H9 (cell line): ENCODE measurements at regions not wholly inside any gene's neighbourhood (a gene's known extent, or its start where the extent isn't known, plus 50 kb on each side); places are given as distances from the start of the nearest gene placed in this dataset.

Experiments used
- DNase-seq: peaks from one replicate; pipeline ENCODE4 v3.0.0-alpha.2; 2017
- H2AFZ ChIP-seq: one replicate; pipeline ENCODE4 v1.6.1; 2013; ENCODE audit warnings: mild to moderate bottlenecking, low read length, control low read depth, moderate library complexity
- H2AK5ac ChIP-seq: 2 replicates; pipeline ENCODE4 v1.6.1; 2013; ENCODE audit warnings: low read length, control low read depth, mixed read lengths; ENCODE audit not compliant: insufficient read length
- H2BK120ac ChIP-seq: one replicate; pipeline ENCODE4 v1.6.1; 2013; ENCODE audit warnings: low read depth, mild to moderate bottlenecking, low read length, control low read depth, inconsistent platforms; ENCODE audit not compliant: poor library complexity, severe bottlenecking
- H2BK12ac ChIP-seq: 2 replicates; pipeline ENCODE4 v1.6.1; 2013; ENCODE audit warnings: low read length, control low read depth, mixed read lengths, low read depth; ENCODE audit not compliant: insufficient read length
- H2BK15ac ChIP-seq: 2 replicates; pipeline ENCODE4 v1.6.1; 2013; ENCODE audit warnings: low read depth, low read length, control low read depth
- H2BK20ac ChIP-seq: one replicate; pipeline ENCODE4 v1.6.1; 2013; ENCODE audit warnings: low read depth, mild to moderate bottlenecking, low read length, control low read depth, inconsistent platforms; ENCODE audit not compliant: poor library complexity, severe bottlenecking
- H2BK5ac ChIP-seq: 2 replicates; pipeline ENCODE4 v1.6.1; 2013; ENCODE audit warnings: low read length, control low read depth, mixed read lengths; ENCODE audit not compliant: insufficient read length
- H3K14ac ChIP-seq: 2 replicates; pipeline ENCODE4 v1.6.1; 2013; ENCODE audit warnings: low read length, control low read depth; ENCODE audit not compliant: insufficient read depth
- H3K18ac ChIP-seq: 2 replicates; pipeline ENCODE4 v1.6.1; 2013; ENCODE audit warnings: low read depth, mild to moderate bottlenecking, mixed read lengths, low read length, control low read depth; ENCODE audit not compliant: insufficient read length
- H3K23ac ChIP-seq: 2 replicates; pipeline ENCODE4 v1.6.1; 2013; ENCODE audit warnings: low read length, control low read depth, mixed read lengths, low read depth; ENCODE audit not compliant: insufficient read length
- H3K23me2 ChIP-seq: 2 replicates; pipeline ENCODE4 v1.6.1; 2013; ENCODE audit warnings: low read depth, mild to moderate bottlenecking, mixed read lengths, low read length, control low read depth; ENCODE audit not compliant: insufficient read length, poor library complexity, severe bottlenecking
- H3K27ac ChIP-seq: 2 replicates; pipeline ENCODE4 v1.5.1; 2013; ENCODE audit warnings: low read length, control low read depth, mixed read lengths, low read depth; ENCODE audit not compliant: insufficient read length
- H3K27me3 ChIP-seq: 2 replicates; pipeline ENCODE4 v1.6.1; 2013; ENCODE audit warnings: low read length, control low read depth, inconsistent platforms; ENCODE audit not compliant: insufficient read depth
- H3K4ac ChIP-seq: 2 replicates; pipeline ENCODE4 v1.6.1; 2013; ENCODE audit warnings: low read depth, mild to moderate bottlenecking, control low read depth, inconsistent platforms, low read length, moderate library complexity
- H3K4me1 ChIP-seq: 2 replicates; pipeline ENCODE4 v1.6.1; 2013; ENCODE audit warnings: low read length, control low read depth, inconsistent platforms; ENCODE audit not compliant: insufficient read depth
- H3K4me2 ChIP-seq: 2 replicates; pipeline ENCODE4 v1.6.1; 2013; ENCODE audit warnings: low read length, control low read depth, mixed read lengths; ENCODE audit not compliant: insufficient read length, insufficient read depth
- H3K56ac ChIP-seq: 2 replicates; pipeline ENCODE4 v1.6.1; 2013; ENCODE audit warnings: low read depth, mild to moderate bottlenecking, mixed read lengths, low read length, control low read depth; ENCODE audit not compliant: insufficient read length
- H3K79me1 ChIP-seq: 2 replicates; pipeline ENCODE4 v1.6.1; 2013; ENCODE audit warnings: low read depth, mild to moderate bottlenecking, moderate library complexity, low read length, control low read depth, inconsistent platforms; ENCODE audit not compliant: insufficient read depth, poor library complexity, severe bottlenecking
- H3K79me2 ChIP-seq: 2 replicates; pipeline ENCODE4 v1.6.1; 2013; ENCODE audit warnings: low read length, control low read depth, inconsistent platforms; ENCODE audit not compliant: insufficient read depth
- H3K9ac ChIP-seq: 2 replicates; pipeline ENCODE4 v1.6.1; 2013; ENCODE audit warnings: low read length, control low read depth, mixed read lengths; ENCODE audit not compliant: insufficient read length; ENCODE audit errors: extremely low read depth
- H3K9me3 ChIP-seq: one replicate; pipeline ENCODE4 v1.6.1; 2013; ENCODE audit warnings: low read depth, low read length, inconsistent platforms; ENCODE audit not compliant: control insufficient read depth
- H3T11ph ChIP-seq: one replicate; pipeline ENCODE4 v1.6.1; 2013; ENCODE audit warnings: mild to moderate bottlenecking, low read length, control low read depth, inconsistent platforms
- H4K20me1 ChIP-seq: one replicate; pipeline ENCODE4 v1.6.1; 2013; ENCODE audit not compliant: control insufficient read depth, insufficient read length, insufficient read depth
- H4K5ac ChIP-seq: 2 replicates; pipeline ENCODE4 v1.6.1; 2013; ENCODE audit warnings: low read depth, mild to moderate bottlenecking, mixed read lengths, low read length, control low read depth; ENCODE audit not compliant: insufficient read length
- H4K8ac ChIP-seq: replicated peaks from 2 replicates; pipeline ENCODE4 v1.6.1; 2013; ENCODE audit warnings: low read length, control low read depth, mixed read lengths, low read depth; ENCODE audit not compliant: insufficient read length
- H4K91ac ChIP-seq: 2 replicates; pipeline ENCODE4 v1.6.1; 2013; ENCODE audit warnings: low read depth, mild to moderate bottlenecking, moderate library complexity, mixed read lengths, low read length, control low read depth; ENCODE audit not compliant: insufficient read length
- H3K27ac Mint-ChIP-seq, 3 experiments: 2 replicates in 2 of 3; 3 replicates in 1 of 3; pipeline ENCODE4 v1.8.0; 2020 to 2021; ENCODE audit warnings: mixed read lengths in 3 of 3, mild to moderate bottlenecking in 1 of 3, moderate library complexity in 1 of 3
- H3K27me3 Mint-ChIP-seq: 2 replicates; pipeline ENCODE4 v1.8.0; 2021; ENCODE audit warnings: low read depth, mild to moderate bottlenecking, moderate library complexity, mixed read lengths
- H3K36me3 Mint-ChIP-seq, 3 experiments: 2 replicates in 2 of 3; 3 replicates in 1 of 3; pipeline ENCODE4 v1.8.0; 2020 to 2021; ENCODE audit warnings: low read depth in 3 of 3, mixed read lengths in 3 of 3; ENCODE audit not compliant: insufficient read depth in 1 of 3
- H3K4me1 Mint-ChIP-seq, 2 experiments: 2 replicates each; pipeline ENCODE4 v1.8.0; 2020; ENCODE audit warnings: mixed read lengths in 2 of 2
- H3K4me3 Mint-ChIP-seq, 2 experiments: 2 replicates in 1 of 2; 3 replicates in 1 of 2; pipeline ENCODE4 v1.8.0; 2020 to 2021; ENCODE audit warnings: mild to moderate bottlenecking in 2 of 2, mixed read lengths in 2 of 2, moderate library complexity in 1 of 2
- H3K9me3 Mint-ChIP-seq, 2 experiments: 2 replicates in 1 of 2; 3 replicates in 1 of 2; pipeline ENCODE4 v1.8.0; 2020; ENCODE audit warnings: mild to moderate bottlenecking in 2 of 2, mixed read lengths in 2 of 2, moderate library complexity in 1 of 2
- WGBS: extraction: QIAGEN DNeasy Blood & Tissue Kit; methylation state at CpG from one replicate; pipeline ENCODE4 v1.1.7; 2013; ENCODE audit warnings: missing lambda C conversion rate, low lambda C conversion rate, mixed read lengths; ENCODE audit not compliant: insufficient read length; ENCODE audit errors: extremely low coverage; 5-methylcytosine and 5-hydroxymethylcytosine counted together
- TF ChIP-seq, protein P1 (sequence below): fragments of 200-600 bp; sonication (generic); conservative IDR thresholded peaks from 3 replicates; pipeline ENCODE4 v1.8.0; 2021; ENCODE audit warnings: antibody characterized with exemption, mild to moderate bottlenecking

DNA sequence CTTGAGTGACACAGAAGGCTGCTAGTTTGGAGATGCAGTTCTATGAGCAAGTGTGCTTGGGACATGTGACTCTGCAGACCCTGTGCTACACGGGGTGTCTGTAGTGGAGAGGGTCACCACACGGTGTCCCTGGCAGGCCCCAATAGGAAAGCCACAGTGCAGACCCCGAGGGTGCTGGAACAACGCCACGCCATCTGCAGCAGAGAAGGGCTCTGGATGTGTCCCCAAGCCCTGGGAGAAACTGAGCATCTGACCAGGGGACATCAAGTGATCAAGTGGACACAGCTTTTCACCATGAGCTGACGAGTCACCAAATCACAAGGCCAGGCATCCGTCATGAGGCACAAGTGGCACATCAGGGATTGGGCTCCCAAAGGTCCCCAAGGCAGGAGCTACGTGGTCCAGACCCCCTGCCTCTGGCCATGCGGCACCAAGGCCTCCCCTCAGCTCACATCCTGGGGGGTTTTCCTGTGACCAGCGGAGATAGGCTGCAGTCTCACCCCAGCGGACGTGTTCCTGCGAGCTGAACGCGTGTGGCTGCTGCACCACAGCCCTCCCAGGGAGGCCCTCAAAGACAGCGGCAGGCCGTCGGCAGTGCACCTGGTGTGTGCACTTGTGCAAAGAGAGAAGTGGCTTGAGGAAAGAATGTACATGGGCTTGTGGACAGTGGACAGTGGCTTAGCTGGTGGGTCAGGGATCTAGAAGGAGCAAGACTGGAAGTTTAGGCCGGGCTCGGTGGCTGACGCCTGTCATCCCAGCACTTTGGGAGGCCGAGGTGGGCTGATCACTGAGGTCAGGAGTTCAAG lies 96.7 kb downstream of the RPS6KA4 start:
- Histone ChIP-seq H3K79me1 (no peaks in the 10 kb centered on the region), H3K18ac (no peak overlapping the region), H2BK20ac (no peak overlapping the region), H3K4ac (no peak overlapping the region), H2BK15ac (no peak overlapping the region), H3K56ac (no peak overlapping the region), H2BK12ac (no peak overlapping the region), H3K27ac (no peak overlapping the region), H2AFZ (no peak overlapping the region), H3T11ph (no peak overlapping the region), H2BK5ac (no peak overlapping the region), H4K91ac (no peak overlapping the region), H3K9me3 (no peaks in the 10 kb centered on the region), H3K4me2 (no peak overlapping the region), H4K5ac (no peak overlapping the region), H3K4me1 (no peaks in the 10 kb centered on the region; the same call in 1 of the 2 replicates), H2AK5ac (no peak overlapping the region), H3K23ac (no peak overlapping the region), H3K23me2 (no peaks in the 10 kb centered on the region), H3K14ac (no peak overlapping the region), H4K8ac (no peak overlapping the region), H4K20me1 (no peaks in the 10 kb centered on the region), H3K79me2 (no peaks in the 10 kb centered on the region), H3K9ac (no peak overlapping the region), H3K27me3 (no peaks in the 10 kb centered on the region), H2BK120ac (no peak overlapping the region)
- peak overlapping the region in 1 of 3 experiments; percentile 27; a peak in 1 of 7 replicates for H3K27ac Mint-ChIP-seq
- peaks cover 10 to 17% of the 10 kb centered on the region in 2 experiments for H3K4me1 Mint-ChIP-seq
- no peaks in the 10 kb centered on the region for H3K9me3 Mint-ChIP-seq
- DNase-seq = no peak
- peaks cover 36% of the 10 kb centered on the region for H3K27me3 Mint-ChIP-seq
- TF ChIP-seq, protein P1, sequence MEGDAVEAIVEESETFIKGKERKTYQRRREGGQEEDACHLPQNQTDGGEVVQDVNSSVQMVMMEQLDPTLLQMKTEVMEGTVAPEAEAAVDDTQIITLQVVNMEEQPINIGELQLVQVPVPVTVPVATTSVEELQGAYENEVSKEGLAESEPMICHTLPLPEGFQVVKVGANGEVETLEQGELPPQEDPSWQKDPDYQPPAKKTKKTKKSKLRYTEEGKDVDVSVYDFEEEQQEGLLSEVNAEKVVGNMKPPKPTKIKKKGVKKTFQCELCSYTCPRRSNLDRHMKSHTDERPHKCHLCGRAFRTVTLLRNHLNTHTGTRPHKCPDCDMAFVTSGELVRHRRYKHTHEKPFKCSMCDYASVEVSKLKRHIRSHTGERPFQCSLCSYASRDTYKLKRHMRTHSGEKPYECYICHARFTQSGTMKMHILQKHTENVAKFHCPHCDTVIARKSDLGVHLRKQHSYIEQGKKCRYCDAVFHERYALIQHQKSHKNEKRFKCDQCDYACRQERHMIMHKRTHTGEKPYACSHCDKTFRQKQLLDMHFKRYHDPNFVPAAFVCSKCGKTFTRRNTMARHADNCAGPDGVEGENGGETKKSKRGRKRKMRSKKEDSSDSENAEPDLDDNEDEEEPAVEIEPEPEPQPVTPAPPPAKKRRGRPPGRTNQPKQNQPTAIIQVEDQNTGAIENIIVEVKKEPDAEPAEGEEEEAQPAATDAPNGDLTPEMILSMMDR = no peak
- H3K36me3 Mint-ChIP-seq = no peaks in the 10 kb centered on the region; a peak in 2 of 7 replicates
- no CpG with 5 or more reads among the region's 22 CpGs for WGBS
- H3K4me3 Mint-ChIP-seq = no peak overlapping the region; a peak in 1 of 5 replicates
